ENCODE measurements at regions not wholly inside any gene's neighbourhood (a gene's known extent, or its start where the extent isn't known, plus 50 kb on each side); places are given as distances from the start of the nearest gene placed in this dataset.

DNA sequence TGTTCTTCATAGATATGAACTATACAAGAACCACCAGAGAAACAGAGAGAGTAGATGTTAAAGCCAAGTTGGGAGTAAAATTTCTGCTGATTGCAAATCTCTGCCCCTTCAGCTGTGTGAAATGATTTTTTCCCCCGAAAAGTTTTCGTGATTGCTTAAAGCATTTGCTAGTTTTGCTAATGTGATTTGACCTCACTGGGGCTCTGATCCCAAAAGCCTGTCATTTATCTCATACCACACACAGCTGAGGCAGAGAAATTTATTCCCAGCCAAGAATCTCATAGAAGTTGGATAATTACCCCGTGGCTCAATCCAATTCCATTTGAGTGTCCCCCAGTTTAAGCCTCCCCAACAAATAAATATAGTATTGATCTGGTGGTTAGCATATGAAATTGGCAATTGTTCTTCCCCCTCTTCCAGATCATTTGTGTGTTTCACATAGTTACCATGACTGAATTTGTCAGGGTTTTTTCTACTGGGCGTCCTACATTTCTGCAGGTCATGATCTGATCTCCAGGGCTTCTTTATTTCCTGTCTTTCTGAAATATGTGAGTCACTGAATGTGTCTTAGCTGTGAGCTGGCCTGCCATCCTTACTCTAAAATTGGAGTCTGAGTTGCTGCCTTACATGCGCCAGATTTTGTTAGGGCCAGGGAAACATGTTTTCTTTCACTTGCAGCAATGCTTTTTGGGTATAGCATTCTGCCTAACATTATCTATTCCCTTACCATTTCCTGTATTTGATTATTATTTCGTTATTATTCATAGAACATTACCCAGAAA is 167.5 kb upstream of the FRMPD4 start:
- TF ChIP-seq, protein P1, sequence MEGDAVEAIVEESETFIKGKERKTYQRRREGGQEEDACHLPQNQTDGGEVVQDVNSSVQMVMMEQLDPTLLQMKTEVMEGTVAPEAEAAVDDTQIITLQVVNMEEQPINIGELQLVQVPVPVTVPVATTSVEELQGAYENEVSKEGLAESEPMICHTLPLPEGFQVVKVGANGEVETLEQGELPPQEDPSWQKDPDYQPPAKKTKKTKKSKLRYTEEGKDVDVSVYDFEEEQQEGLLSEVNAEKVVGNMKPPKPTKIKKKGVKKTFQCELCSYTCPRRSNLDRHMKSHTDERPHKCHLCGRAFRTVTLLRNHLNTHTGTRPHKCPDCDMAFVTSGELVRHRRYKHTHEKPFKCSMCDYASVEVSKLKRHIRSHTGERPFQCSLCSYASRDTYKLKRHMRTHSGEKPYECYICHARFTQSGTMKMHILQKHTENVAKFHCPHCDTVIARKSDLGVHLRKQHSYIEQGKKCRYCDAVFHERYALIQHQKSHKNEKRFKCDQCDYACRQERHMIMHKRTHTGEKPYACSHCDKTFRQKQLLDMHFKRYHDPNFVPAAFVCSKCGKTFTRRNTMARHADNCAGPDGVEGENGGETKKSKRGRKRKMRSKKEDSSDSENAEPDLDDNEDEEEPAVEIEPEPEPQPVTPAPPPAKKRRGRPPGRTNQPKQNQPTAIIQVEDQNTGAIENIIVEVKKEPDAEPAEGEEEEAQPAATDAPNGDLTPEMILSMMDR (conservative IDR thresholded peaks at IDR 0.05 in 1 of 2, IDR thresholded peaks at IDR 0.05 in 1 of 2; ENCODE audit: extremely low read depth in 1 of 2, insufficient read depth in 1 of 2, low read depth in 1 of 2, low read length in 2 of 2), result no peak
- TF ChIP-seq EZH2 (IDR thresholded peaks at IDR 0.05; ENCODE audit: borderline replicate concordance, low read length), result no peak

All from mammary epithelial cell (primary cell).